ENCODE measurements at regions not wholly inside any gene's neighbourhood (a gene's known extent, or its start where the extent isn't known, plus 50 kb on each side); places are given as distances from the start of the nearest gene placed in this dataset.

DNA sequence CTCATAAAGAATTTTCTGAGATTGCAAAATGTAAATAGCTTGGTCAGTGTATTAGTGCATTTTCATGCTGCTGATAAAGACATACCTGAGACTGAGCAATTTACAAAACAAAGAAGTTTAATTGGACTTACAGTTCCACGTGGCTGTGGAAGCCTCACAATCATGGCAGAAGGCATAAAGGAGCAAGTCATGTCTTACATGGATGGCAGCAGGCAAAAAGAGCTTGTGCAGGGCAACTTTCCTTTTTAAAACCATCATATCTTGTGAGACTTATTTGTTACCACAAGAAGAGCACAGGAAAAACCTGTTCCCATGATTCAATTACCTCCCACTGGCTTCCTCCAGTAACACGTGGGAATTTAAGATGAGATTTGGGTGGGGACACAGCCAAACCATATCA, 112.7 kb upstream of the HDDC2 start:
- Histone ChIP-seq H3K9me3 (no peaks in the 10 kb centered on the region), H3K27me3 (no peaks in the 10 kb centered on the region), H3K27ac (no peak overlapping the region), H3K4me1 (no peaks in the 10 kb centered on the region), H3K4me3 (no peak overlapping the region), H3K36me3 (no peaks in the 10 kb centered on the region)
- ATAC-seq (no peak), DNase-seq (no peak)
- TF ChIP-seq, protein P1, sequence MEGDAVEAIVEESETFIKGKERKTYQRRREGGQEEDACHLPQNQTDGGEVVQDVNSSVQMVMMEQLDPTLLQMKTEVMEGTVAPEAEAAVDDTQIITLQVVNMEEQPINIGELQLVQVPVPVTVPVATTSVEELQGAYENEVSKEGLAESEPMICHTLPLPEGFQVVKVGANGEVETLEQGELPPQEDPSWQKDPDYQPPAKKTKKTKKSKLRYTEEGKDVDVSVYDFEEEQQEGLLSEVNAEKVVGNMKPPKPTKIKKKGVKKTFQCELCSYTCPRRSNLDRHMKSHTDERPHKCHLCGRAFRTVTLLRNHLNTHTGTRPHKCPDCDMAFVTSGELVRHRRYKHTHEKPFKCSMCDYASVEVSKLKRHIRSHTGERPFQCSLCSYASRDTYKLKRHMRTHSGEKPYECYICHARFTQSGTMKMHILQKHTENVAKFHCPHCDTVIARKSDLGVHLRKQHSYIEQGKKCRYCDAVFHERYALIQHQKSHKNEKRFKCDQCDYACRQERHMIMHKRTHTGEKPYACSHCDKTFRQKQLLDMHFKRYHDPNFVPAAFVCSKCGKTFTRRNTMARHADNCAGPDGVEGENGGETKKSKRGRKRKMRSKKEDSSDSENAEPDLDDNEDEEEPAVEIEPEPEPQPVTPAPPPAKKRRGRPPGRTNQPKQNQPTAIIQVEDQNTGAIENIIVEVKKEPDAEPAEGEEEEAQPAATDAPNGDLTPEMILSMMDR (IDR thresholded peaks at IDR 0.05 in 4 of 5, conservative IDR thresholded peaks at IDR 0.05 in 1 of 5) = no peak
- TF ChIP-seq POLR2A (IDR thresholded peaks at IDR 0.05) = no peak
- in situ Hi-C loops (cut with MboI; ENCODE audit: low sequenced_read_pairs in 4 of 4) (no loop called here), intact Hi-C loops (cut with DNase I; ENCODE audit: low total_unique reads) (no loop called here)

DNA sequence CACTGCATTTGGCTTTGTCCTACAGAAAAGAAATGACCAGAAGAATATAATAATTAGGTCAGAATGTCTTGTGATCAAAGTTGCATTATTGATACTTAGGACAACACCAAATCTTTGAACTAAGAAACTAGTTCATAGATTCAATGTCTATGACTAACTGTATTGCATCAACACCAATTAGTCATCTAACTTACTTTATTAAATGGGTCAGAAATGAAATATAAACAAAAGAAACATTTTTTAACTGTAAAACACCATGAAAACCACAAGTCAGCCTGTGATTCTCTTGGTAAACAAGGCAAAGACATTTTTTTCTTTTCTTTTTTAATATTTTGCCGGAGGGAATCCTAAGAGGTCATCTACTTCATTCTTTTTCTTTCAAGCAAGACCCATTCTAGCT, 114.1 kb upstream of the HDDC2 start:
- Histone ChIP-seq H3K36me3 (no peaks in the 10 kb centered on the region), H3K4me1 (no peaks in the 10 kb centered on the region), H3K4me3 (no peak overlapping the region), H3K9me3 (no peaks in the 10 kb centered on the region), H3K27ac (no peak overlapping the region), H3K27me3 (no peaks in the 10 kb centered on the region)
- DNase-seq (no peak), ATAC-seq (no peak)
- in situ Hi-C loops (cut with MboI; ENCODE audit: low sequenced_read_pairs in 4 of 4) (no loop called here), intact Hi-C loops (cut with DNase I; ENCODE audit: low total_unique reads) (no loop called here)
- TF ChIP-seq POLR2A (IDR thresholded peaks at IDR 0.05) = no peak

DNA sequence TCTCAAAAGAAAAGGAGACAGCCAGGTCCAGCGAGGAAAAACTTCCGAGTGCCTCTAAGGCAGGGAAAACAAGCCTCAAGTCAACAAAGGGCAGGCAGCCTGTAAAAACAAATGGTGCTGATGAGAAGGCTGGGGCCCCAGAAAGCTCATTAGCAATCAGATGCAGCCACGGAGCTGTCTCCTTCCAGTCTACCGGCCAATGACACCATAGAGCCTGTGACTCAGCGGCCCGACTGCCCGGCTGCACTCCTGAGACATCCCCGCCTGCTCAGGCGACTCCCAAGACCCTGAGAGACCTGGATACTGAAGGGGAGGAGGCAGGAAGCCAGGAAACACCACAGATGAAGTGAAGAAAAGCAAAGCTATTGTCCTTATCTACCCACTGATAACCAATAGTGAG, 120.1 kb upstream of the HDDC2 start:
- ATAC-seq = no peak

DNA sequence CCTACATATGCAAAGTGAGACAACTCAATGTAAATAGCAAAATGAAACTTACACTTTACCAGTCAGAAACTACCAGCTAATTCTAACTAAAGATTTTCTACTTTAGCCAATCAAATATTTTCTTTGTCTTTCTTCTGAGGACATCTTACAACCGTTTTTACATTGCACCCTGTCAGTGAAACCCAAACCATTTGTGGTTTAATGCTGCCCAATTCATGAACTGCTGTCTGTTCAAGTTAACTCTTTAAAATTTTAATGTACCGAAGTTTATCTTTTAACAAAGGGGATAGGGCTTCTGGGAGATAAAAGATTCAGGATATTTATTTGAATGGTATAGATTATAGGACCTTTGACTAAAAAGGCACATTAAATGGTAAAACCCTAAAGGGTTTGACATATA, 121.3 kb upstream of the HDDC2 start:
- TF ChIP-seq, protein P1 (IDR thresholded peaks at IDR 0.05 in 4 of 5, conservative IDR thresholded peaks at IDR 0.05 in 1 of 5) = no peak
- TF ChIP-seq POLR2A (IDR thresholded peaks at IDR 0.05) = no peak
- Histone ChIP-seq H3K9me3 (no peaks in the 10 kb centered on the region), H3K4me1 (no peaks in the 10 kb centered on the region), H3K27ac (no peak overlapping the region), H3K27me3 (no peaks in the 10 kb centered on the region), H3K4me3 (no peak overlapping the region), H3K36me3 (no peaks in the 10 kb centered on the region)
- DNase-seq (no peak), ATAC-seq (no peak)
- in situ Hi-C loops (cut with MboI; ENCODE audit: low sequenced_read_pairs in 4 of 4) (no loop called here), intact Hi-C loops (cut with DNase I; ENCODE audit: low total_unique reads) (no loop called here)

More for the DNA sequence above, 120.1 kb upstream of the HDDC2 start:
- TF ChIP-seq, protein P1 (IDR thresholded peaks at IDR 0.05 in 4 of 5, conservative IDR thresholded peaks at IDR 0.05 in 1 of 5) = no peak
- no peak for TF ChIP-seq POLR2A (IDR thresholded peaks at IDR 0.05)
- intact Hi-C loops (cut with DNase I; ENCODE audit: low total_unique reads) = no loop called here
- Histone ChIP-seq H3K36me3 (no peaks in the 10 kb centered on the region), H3K4me3 (no peak overlapping the region), H3K4me1 (no peaks in the 10 kb centered on the region), H3K9me3 (no peaks in the 10 kb centered on the region), H3K27ac (no peak overlapping the region), H3K27me3 (no peaks in the 10 kb centered on the region)
- no peak for DNase-seq
- in situ Hi-C loops (cut with MboI; ENCODE audit: low sequenced_read_pairs in 4 of 4) = no loop called here

DNA sequence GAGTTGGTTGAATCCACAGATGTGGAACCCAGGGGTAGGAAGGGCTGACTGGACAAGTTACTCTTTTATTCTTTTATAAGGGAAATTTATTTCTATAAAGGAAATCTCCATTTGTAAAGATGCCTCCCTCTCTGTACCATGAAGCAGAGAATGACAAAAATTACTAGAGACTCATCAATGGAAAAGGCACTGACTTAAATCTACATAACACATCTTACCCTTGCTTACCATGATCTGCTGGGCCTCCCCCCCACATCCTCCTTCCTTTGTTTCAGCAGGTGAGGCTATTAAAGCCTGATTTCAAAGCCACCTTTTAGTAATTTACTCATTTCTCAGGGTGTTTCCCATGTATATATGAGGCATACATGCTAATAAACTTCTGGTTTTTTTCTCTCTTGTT, 130.2 kb upstream of the HDDC2 start:
- Histone ChIP-seq H3K36me3 (no peaks in the 10 kb centered on the region), H3K27me3 (no peaks in the 10 kb centered on the region), H3K9me3 (no peaks in the 10 kb centered on the region), H3K4me3 (no peak overlapping the region), H3K4me1 (no peaks in the 10 kb centered on the region), H3K27ac (no peak overlapping the region)
- DNase-seq = no peak
- in situ Hi-C loops (cut with MboI; ENCODE audit: low sequenced_read_pairs in 4 of 4) = no loop called here
- ATAC-seq = no peak
- no peak for TF ChIP-seq POLR2A (IDR thresholded peaks at IDR 0.05)
- TF ChIP-seq, protein P1 (IDR thresholded peaks at IDR 0.05 in 4 of 5, conservative IDR thresholded peaks at IDR 0.05 in 1 of 5) = no peak
- intact Hi-C loops (cut with DNase I; ENCODE audit: low total_unique reads) = no loop called here
